ENCODE measurements at regions not wholly inside any gene's neighbourhood (a gene's known extent, or its start where the extent isn't known, plus 50 kb on each side); places are given as distances from the start of the nearest gene placed in this dataset.

GRCh38 chr13:40223585-40223984 is 442.9 kb downstream of the FOXO1 start:
- TF ChIP-seq POLR2A (IDR thresholded peaks at IDR 0.05; ENCODE audit: low read length) (no peak), GATA1 (IDR thresholded peaks at IDR 0.05; ENCODE audit: low read depth, low read length) (no peak)

GRCh38 chr13:40228496-40228895 is 437.9 kb downstream of the FOXO1 start:
- TF ChIP-seq GATA1 (IDR thresholded peaks at IDR 0.05; ENCODE audit: low read depth, low read length), result no peak
- TF ChIP-seq POLR2A (IDR thresholded peaks at IDR 0.05; ENCODE audit: low read length), result no peak
- DNase-seq, result no peak

More at GRCh38 chr13:40223585-40223984, 442.9 kb downstream of the FOXO1 start:
- DNase-seq, result no peak

GRCh38 chr13:40228990-40229389 is 437.5 kb downstream of the FOXO1 start:
- no peak for DNase-seq
- TF ChIP-seq GATA1 (IDR thresholded peaks at IDR 0.05; ENCODE audit: low read depth, low read length), result no peak
- no peak for TF ChIP-seq POLR2A (IDR thresholded peaks at IDR 0.05; ENCODE audit: low read length)

- TF ChIP-seq GATA1 (IDR thresholded peaks at IDR 0.05; ENCODE audit: low read depth, low read length) (no peak), POLR2A (IDR thresholded peaks at IDR 0.05; ENCODE audit: low read length) (no peak)
- no peak for DNase-seq
These were observed 435.6 kb downstream of the FOXO1 start for GRCh38 chr13:40230833-40231266.

GRCh38 chr13:40231311-40231710 is 435.1 kb downstream of the FOXO1 start:
- no peak for DNase-seq
- TF ChIP-seq POLR2A (IDR thresholded peaks at IDR 0.05; ENCODE audit: low read length), result no peak
- no peak for TF ChIP-seq GATA1 (IDR thresholded peaks at IDR 0.05; ENCODE audit: low read depth, low read length)

GRCh38 chr13:40231751-40232150 is 434.7 kb downstream of the FOXO1 start:
- no peak for DNase-seq
- TF ChIP-seq POLR2A (IDR thresholded peaks at IDR 0.05; ENCODE audit: low read length) (no peak), GATA1 (IDR thresholded peaks at IDR 0.05; ENCODE audit: low read depth, low read length) (no peak)

GRCh38 chr13:40232311-40233040 is 434.0 kb downstream of the FOXO1 start:
- TF ChIP-seq POLR2A (IDR thresholded peaks at IDR 0.05; ENCODE audit: low read length) (no peak), GATA1 (IDR thresholded peaks at IDR 0.05; ENCODE audit: low read depth, low read length) (no peak)
- no peak for DNase-seq

- DNase-seq, result no peak
- no peak for TF ChIP-seq POLR2A (IDR thresholded peaks at IDR 0.05; ENCODE audit: low read length)
- no peak for TF ChIP-seq GATA1 (IDR thresholded peaks at IDR 0.05; ENCODE audit: low read depth, low read length)
These were observed 432.7 kb downstream of the FOXO1 start for GRCh38 chr13:40233731-40234195.

- DNase-seq, result no peak
- TF ChIP-seq GATA1 (IDR thresholded peaks at IDR 0.05; ENCODE audit: low read depth, low read length) (no peak), POLR2A (IDR thresholded peaks at IDR 0.05; ENCODE audit: low read length) (no peak)
These were observed 431.2 kb downstream of the FOXO1 start for GRCh38 chr13:40235160-40235796.

- DNase-seq, result no peak
- TF ChIP-seq GATA1 (IDR thresholded peaks at IDR 0.05; ENCODE audit: low read depth, low read length) (no peak), POLR2A (IDR thresholded peaks at IDR 0.05; ENCODE audit: low read length) (no peak)
These were observed 429.8 kb downstream of the FOXO1 start for GRCh38 chr13:40236566-40237168.

GRCh38 chr13:40238761-40239160 is 427.7 kb downstream of the FOXO1 start:
- DNase-seq, result no peak
- no peak for TF ChIP-seq POLR2A (IDR thresholded peaks at IDR 0.05; ENCODE audit: low read length)
- TF ChIP-seq GATA1 (IDR thresholded peaks at IDR 0.05; ENCODE audit: low read depth, low read length), result no peak

GRCh38 chr13:40240293-40240692 is 426.1 kb downstream of the FOXO1 start:
- DNase-seq, result no peak
- no peak for TF ChIP-seq GATA1 (IDR thresholded peaks at IDR 0.05; ENCODE audit: low read depth, low read length)
- no peak for TF ChIP-seq POLR2A (IDR thresholded peaks at IDR 0.05; ENCODE audit: low read length)

- DNase-seq, result no peak
- no peak for TF ChIP-seq GATA1 (IDR thresholded peaks at IDR 0.05; ENCODE audit: low read depth, low read length)
- TF ChIP-seq POLR2A (IDR thresholded peaks at IDR 0.05; ENCODE audit: low read length), result no peak
These were observed 425.2 kb downstream of the FOXO1 start for GRCh38 chr13:40241125-40241798.

GRCh38 chr13:40243047-40243446 is 423.4 kb downstream of the FOXO1 start:
- no peak for DNase-seq
- TF ChIP-seq GATA1 (IDR thresholded peaks at IDR 0.05; ENCODE audit: low read depth, low read length), result no peak
- no peak for TF ChIP-seq POLR2A (IDR thresholded peaks at IDR 0.05; ENCODE audit: low read length)

Data from erythroblast (primary cell).